OCI-LY1 (cell line): ENCODE measurements at regions not wholly inside any gene's neighbourhood (a gene's known extent, or its start where the extent isn't known, plus 50 kb on each side); places are given as distances from the start of the nearest gene placed in this dataset.

Experiments used
- EZH2 ChIP-seq: fragments of 200-600 bp; sonication (generic), shearing (Covaris generic); IDR thresholded peaks from 2 replicates; pipeline ENCODE4 v1.8.0; 2017; ENCODE audit warnings: borderline replicate concordance, mixed run types, mild to moderate bottlenecking, antibody characterized with exemption, low read length, moderate library complexity, mixed read lengths
- TF ChIP-seq, protein P1 (sequence below): fragments of 200-600 bp; sonication (generic), shearing (Covaris generic); IDR thresholded peaks from 2 replicates; pipeline ENCODE4 v1.5.1; 2017; ENCODE audit warnings: mild to moderate bottlenecking, antibody characterized with exemption, low read length, moderate library complexity, mixed read lengths

DNA sequence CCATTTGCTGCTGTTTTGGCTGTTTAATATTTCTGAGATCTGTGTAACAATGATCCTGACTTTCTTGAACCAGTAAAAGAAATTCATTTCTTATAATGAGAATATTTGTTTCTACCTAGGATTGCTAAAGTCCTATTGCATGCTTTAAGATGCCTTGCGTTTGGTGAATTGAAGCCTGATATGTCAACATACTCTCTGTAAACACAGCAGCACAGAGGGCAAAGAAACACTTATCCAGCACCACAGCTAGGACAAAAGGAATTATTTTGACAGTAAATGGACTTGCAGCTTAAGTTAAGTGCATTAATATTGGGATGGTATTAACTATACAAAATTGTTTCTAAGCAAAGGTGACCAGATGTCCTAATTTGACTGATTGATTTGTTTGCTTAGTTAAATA is 2031.2 kb upstream of the CDH6 start:
- TF ChIP-seq, protein P1, sequence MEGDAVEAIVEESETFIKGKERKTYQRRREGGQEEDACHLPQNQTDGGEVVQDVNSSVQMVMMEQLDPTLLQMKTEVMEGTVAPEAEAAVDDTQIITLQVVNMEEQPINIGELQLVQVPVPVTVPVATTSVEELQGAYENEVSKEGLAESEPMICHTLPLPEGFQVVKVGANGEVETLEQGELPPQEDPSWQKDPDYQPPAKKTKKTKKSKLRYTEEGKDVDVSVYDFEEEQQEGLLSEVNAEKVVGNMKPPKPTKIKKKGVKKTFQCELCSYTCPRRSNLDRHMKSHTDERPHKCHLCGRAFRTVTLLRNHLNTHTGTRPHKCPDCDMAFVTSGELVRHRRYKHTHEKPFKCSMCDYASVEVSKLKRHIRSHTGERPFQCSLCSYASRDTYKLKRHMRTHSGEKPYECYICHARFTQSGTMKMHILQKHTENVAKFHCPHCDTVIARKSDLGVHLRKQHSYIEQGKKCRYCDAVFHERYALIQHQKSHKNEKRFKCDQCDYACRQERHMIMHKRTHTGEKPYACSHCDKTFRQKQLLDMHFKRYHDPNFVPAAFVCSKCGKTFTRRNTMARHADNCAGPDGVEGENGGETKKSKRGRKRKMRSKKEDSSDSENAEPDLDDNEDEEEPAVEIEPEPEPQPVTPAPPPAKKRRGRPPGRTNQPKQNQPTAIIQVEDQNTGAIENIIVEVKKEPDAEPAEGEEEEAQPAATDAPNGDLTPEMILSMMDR: no peak
- no peak for TF ChIP-seq EZH2
